OCI-LY3 (cell line): ENCODE measurements at regions not wholly inside any gene's neighbourhood (a gene's known extent, or its start where the extent isn't known, plus 50 kb on each side); places are given as distances from the start of the nearest gene placed in this dataset.

Experiments used
- EZH2phosphoT487 ChIP-seq: fragments of 200-600 bp; shearing (Covaris generic); IDR thresholded peaks from 2 replicates; pipeline ENCODE4 v1.6.1; 2018; ENCODE audit warnings: antibody characterized with exemption, mixed run types, low read depth
- TF ChIP-seq, protein P1 (sequence below): fragments of 200-600, 300-600 bp; sonication (generic); IDR thresholded peaks from 2 replicates; pipeline ENCODE4 v1.5.1; 2014; ENCODE audit warnings: antibody characterized with exemption, low read length, low read depth

DNA sequence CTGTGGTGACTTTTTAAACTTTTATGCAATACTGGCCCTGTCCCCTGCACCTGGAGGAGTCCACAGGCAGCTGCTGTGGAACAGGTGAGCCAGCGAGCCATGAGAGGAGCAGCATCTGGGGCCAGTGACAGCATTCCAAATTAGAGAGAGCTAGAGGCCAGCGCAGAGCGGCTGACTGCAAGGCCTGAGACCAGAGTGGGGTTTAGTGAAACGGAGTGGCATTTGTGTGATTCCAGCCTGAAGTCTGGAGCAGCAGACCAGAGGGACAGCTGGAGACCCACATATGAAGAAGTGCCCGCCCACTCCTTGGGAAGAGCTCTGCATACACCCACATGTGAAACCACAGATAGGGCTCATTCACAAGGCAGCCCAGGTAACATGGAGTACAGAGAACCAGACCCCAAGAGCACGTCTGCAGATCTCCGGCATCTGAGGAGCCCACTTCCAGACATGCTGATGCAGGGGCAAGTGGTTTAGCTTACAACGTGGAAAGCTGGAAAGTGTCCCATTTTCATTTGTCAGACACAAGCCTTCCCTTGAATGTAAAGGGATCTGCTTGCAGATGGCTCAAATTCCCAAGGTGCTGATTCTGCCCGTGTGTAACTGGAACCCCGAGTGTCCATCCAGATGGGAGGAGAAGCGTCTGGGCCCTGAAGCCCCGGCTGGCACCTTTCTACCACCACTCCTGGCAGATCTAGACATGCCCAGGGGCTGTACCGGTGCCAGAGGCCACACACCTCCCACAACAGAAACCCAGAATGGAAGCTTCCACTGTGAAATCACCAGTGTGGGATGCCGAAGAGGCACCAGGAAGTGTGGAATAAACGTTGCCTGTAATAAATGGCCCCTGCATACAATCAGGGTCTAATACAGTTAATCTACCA, 256.0 kb upstream of the TCERG1L start:
- TF ChIP-seq, protein P1, sequence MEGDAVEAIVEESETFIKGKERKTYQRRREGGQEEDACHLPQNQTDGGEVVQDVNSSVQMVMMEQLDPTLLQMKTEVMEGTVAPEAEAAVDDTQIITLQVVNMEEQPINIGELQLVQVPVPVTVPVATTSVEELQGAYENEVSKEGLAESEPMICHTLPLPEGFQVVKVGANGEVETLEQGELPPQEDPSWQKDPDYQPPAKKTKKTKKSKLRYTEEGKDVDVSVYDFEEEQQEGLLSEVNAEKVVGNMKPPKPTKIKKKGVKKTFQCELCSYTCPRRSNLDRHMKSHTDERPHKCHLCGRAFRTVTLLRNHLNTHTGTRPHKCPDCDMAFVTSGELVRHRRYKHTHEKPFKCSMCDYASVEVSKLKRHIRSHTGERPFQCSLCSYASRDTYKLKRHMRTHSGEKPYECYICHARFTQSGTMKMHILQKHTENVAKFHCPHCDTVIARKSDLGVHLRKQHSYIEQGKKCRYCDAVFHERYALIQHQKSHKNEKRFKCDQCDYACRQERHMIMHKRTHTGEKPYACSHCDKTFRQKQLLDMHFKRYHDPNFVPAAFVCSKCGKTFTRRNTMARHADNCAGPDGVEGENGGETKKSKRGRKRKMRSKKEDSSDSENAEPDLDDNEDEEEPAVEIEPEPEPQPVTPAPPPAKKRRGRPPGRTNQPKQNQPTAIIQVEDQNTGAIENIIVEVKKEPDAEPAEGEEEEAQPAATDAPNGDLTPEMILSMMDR: no peak
- no peak for TF ChIP-seq EZH2phosphoT487
